ENCODE measurements at regions not wholly inside any gene's neighbourhood (a gene's known extent, or its start where the extent isn't known, plus 50 kb on each side); places are given as distances from the start of the nearest gene placed in this dataset.

DNA sequence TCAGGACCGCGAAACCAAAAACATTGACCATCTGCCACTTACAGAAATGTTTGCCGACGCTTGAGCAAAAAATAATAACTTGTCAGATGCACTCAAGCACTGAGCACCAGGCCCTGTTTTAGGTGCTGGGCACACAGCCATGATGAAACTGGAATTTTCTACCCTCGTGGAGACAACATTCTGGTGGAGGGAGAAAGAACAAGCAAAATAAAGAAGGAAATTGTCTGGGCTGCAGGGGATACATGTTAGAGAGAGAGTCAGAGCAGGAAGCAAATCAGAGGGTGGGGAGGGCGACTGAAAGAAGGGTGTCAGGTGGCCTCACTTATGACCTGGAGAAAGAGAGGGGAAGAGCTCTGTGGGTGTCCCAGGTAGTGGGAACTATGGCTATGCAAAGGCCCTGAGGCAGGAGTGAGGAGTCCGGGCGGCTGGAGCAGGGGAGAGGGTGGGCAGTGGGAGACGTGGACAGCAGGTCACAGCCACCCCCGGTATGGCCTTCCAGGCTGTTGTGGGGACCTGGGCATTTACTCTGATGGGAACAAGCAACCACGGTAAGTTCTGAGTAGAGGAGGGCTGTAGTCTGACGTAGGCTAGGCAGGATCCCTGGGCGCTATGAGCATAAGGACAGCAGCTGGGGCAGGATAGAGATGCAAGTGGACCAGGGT lies 78.8 kb downstream of the MYEOV start:
- Histone ChIP-seq H3K36me3 (ENCODE audit: control insufficient read depth, insufficient read depth, low read length) (no peaks in the 10 kb centered on the region), H3K9me3 (peaks cover 8% of the 10 kb centered on the region), H3K4me1 (0 out of 2 replicates have a peak, but pooled peaks cover 6% of the 10 kb centered on the region), H3K4me3 (ENCODE audit: low read depth, low read length) (no peak overlapping the region), H3K27me3 (replicated peaks; ENCODE audit: control insufficient read depth, insufficient read depth, low read length) (no peaks in the 10 kb centered on the region)
- H3K36me3 Mint-ChIP-seq (ENCODE audit: insufficient read depth, unreplicated experiment), result no peaks in the 10 kb centered on the region
- no peaks in the 10 kb centered on the region for H3K27me3 Mint-ChIP-seq (ENCODE audit: insufficient read depth, unreplicated experiment)
- BruUV-seq (replicated peaks), result no TSS peak
- TF ChIP-seq, protein P1, sequence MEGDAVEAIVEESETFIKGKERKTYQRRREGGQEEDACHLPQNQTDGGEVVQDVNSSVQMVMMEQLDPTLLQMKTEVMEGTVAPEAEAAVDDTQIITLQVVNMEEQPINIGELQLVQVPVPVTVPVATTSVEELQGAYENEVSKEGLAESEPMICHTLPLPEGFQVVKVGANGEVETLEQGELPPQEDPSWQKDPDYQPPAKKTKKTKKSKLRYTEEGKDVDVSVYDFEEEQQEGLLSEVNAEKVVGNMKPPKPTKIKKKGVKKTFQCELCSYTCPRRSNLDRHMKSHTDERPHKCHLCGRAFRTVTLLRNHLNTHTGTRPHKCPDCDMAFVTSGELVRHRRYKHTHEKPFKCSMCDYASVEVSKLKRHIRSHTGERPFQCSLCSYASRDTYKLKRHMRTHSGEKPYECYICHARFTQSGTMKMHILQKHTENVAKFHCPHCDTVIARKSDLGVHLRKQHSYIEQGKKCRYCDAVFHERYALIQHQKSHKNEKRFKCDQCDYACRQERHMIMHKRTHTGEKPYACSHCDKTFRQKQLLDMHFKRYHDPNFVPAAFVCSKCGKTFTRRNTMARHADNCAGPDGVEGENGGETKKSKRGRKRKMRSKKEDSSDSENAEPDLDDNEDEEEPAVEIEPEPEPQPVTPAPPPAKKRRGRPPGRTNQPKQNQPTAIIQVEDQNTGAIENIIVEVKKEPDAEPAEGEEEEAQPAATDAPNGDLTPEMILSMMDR (IDR thresholded peaks at IDR 0.05; ENCODE audit: insufficient read depth in 1 of 2, low read depth in 1 of 2, low read length in 1 of 2, severe bottlenecking in 1 of 2, unreplicated experiment in 1 of 2), result no peak
- peak overlapping the region; percentile 5 for H3K27ac Mint-ChIP-seq (ENCODE audit: unreplicated experiment)
- H3K4me3 Mint-ChIP-seq (ENCODE audit: unreplicated experiment), result no peak overlapping the region
- peak in 1 of 2 experiments; percentile 32 for DNase-seq
- CTCF ChIA-PET, result no interaction called here
- H3K4me1 Mint-ChIP-seq (ENCODE audit: low read depth, unreplicated experiment), result peaks cover 6% of the 10 kb centered on the region
- intact Hi-C loops (cut with micrococcal nuclease; ENCODE audit: unreplicated experiment), result no loop called here
- peaks cover 16% of the 10 kb centered on the region for H3K9me3 Mint-ChIP-seq (ENCODE audit: unreplicated experiment)
- POLR2A ChIA-PET, result no interaction called here

DNA sequence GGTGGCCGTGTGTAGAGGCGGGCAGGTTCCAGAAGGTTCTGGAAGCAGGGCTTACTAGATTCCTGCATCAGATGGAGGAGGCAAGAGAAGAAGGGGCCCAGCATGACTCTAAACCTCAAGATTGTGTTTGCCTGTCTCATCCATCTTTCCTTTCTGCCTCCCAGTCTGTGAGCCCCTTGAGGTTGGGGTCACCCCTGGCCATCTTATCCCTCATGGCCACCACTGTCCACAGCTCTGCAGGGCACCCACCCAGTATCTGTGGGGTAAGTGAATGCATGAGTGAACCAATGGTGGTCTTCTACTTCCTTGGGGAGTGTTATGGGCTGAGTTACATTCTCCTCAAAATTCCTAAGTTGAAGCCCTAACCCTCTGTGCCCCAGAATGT lies 79.3 kb downstream of the MYEOV start:
- Mint-ChIP-seq H3K4me1 (ENCODE audit: low read depth, unreplicated experiment) (peaks cover 6% of the 10 kb centered on the region), H3K27me3 (ENCODE audit: insufficient read depth, unreplicated experiment) (no peaks in the 10 kb centered on the region), H3K4me3 (ENCODE audit: unreplicated experiment) (no peak overlapping the region), H3K36me3 (ENCODE audit: insufficient read depth, unreplicated experiment) (no peaks in the 10 kb centered on the region), H3K27ac (ENCODE audit: unreplicated experiment) (no peak overlapping the region), H3K9me3 (ENCODE audit: unreplicated experiment) (peaks cover 16% of the 10 kb centered on the region)
- no peak overlapping the region for H3K4me3 ChIP-seq (ENCODE audit: low read depth, low read length)
- H3K36me3 ChIP-seq (ENCODE audit: control insufficient read depth, insufficient read depth, low read length), result no peaks in the 10 kb centered on the region
- DNase-seq, result no peak
- ChIA-PET CTCF (no interaction called here), POLR2A (no interaction called here)
- TF ChIP-seq, protein P1 (IDR thresholded peaks at IDR 0.05; ENCODE audit: insufficient read depth in 1 of 2, low read depth in 1 of 2, low read length in 1 of 2, severe bottlenecking in 1 of 2, unreplicated experiment in 1 of 2), result no peak
- no peaks in the 10 kb centered on the region for H3K27me3 ChIP-seq (replicated peaks; ENCODE audit: control insufficient read depth, insufficient read depth, low read length)
- H3K9me3 ChIP-seq, result peaks cover 8% of the 10 kb centered on the region
- intact Hi-C loops (cut with micrococcal nuclease; ENCODE audit: unreplicated experiment), result no loop called here
- no TSS peak for BruUV-seq (replicated peaks)
- H3K4me1 ChIP-seq, result 0 out of 2 replicates have a peak, but pooled peaks cover 6% of the 10 kb centered on the region

DNA sequence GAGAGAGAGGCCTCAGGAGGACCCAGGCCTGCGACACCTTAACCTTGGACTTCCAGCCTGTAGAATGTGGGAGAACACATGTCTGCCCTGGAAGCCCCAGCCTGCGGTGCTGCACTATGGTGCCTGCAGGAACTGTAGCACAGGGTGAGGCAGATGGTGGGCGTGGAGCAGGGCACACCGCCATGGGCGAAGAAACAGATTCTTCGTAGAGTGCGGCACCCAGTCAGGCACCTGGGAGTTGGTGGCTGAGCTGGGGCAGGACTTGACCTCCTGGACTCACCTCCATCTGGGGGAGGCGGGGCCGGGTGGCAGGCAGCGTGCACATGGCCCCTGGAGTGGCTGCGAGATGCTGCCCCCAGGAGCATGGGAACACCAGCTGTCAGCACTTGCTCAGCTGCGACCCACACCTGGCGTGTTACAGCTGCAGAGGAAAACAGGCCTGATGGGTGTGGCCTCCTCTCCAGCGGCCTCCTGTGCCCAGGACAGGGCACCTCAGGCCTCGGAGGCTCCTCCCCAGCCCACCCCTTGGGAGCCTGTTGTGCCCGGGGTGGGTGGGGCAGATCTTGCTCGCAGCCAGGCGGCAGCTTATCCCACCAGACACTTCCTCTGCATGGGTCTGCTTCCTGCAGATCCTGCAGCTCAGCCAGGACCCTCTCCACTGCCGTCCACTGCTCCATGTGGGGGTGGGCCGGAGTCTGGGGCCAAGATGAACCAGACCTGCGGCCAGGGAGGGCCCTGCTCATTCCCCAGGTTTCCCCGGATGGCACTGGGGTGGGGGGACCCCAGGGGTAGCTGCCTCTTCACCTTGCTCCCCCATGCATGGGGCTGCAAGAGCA lies 80.4 kb downstream of the MYEOV start:
- Histone ChIP-seq H3K4me3 (ENCODE audit: low read depth, low read length) (no peak overlapping the region), H3K27me3 (replicated peaks; ENCODE audit: control insufficient read depth, insufficient read depth, low read length) (no peaks in the 10 kb centered on the region), H3K36me3 (ENCODE audit: control insufficient read depth, insufficient read depth, low read length) (no peaks in the 10 kb centered on the region), H3K4me1 (0 out of 2 replicates have a peak, but pooled peaks cover 6% of the 10 kb centered on the region), H3K9me3 (peaks cover 3% of the 10 kb centered on the region)
- no TSS peak for BruUV-seq (replicated peaks)
- Mint-ChIP-seq H3K4me1 (ENCODE audit: low read depth, unreplicated experiment) (peaks cover 6% of the 10 kb centered on the region), H3K9me3 (ENCODE audit: unreplicated experiment) (peaks cover 9% of the 10 kb centered on the region), H3K27me3 (ENCODE audit: insufficient read depth, unreplicated experiment) (no peaks in the 10 kb centered on the region), H3K27ac (ENCODE audit: unreplicated experiment) (no peak overlapping the region), H3K4me3 (ENCODE audit: unreplicated experiment) (no peak overlapping the region), H3K36me3 (ENCODE audit: insufficient read depth, unreplicated experiment) (no peaks in the 10 kb centered on the region)
- DNase-seq, result peak in 1 of 2 experiments; percentile 43
- ChIA-PET CTCF (no interaction called here), POLR2A (interaction anchor here (0.5 to 0.7 kb wide), 2 partner anchors 9 to 265 kb away, joined by 5 to 8 read pairs; no protein-coding TSS in a partner anchor)
- intact Hi-C loops (cut with micrococcal nuclease; ENCODE audit: unreplicated experiment), result no loop called here
- TF ChIP-seq, protein P1 (IDR thresholded peaks at IDR 0.05; ENCODE audit: insufficient read depth in 1 of 2, low read depth in 1 of 2, low read length in 1 of 2, severe bottlenecking in 1 of 2, unreplicated experiment in 1 of 2), result no peak

Measured in Caco-2 (cell line).